ENCODE measurements at regions not wholly inside any gene's neighbourhood (a gene's known extent, or its start where the extent isn't known, plus 50 kb on each side); places are given as distances from the start of the nearest gene placed in this dataset.

- DNase-seq: no peak
- intact Hi-C loops (cut with DNase I): no loop called here
These were observed 53.5 kb upstream of the ZNF507 start for GRCh38 chr19:32291876-32292275.

- intact Hi-C loops (cut with DNase I): no loop called here
- DNase-seq: no peak
These were observed 50.5 kb upstream of the ZNF507 start for GRCh38 chr19:32294871-32295438.

Measured in posterior cingulate gyrus (tissue), 11 donors.